Esophagus muscularis mucosa (tissue), 3 donors: ENCODE measurements at regions not wholly inside any gene's neighbourhood (a gene's known extent, or its start where the extent isn't known, plus 50 kb on each side); places are given as distances from the start of the nearest gene placed in this dataset.

ENCODE experiments used
- CTCF ChIP-seq, 3 experiments: fragments of 200-600 bp in 2 of 3; fragments of 450-650 bp in 1 of 3; sonication (generic) in 2 of 3; IDR thresholded peaks; one replicate each; pipeline ENCODE4 v1.5.1; 2017 to 2019; ENCODE audit warnings: antibody characterized with exemption in 3 of 3, mild to moderate bottlenecking in 2 of 3, moderate library complexity in 1 of 3
- POLR2A ChIP-seq: fragments of 450-650 bp; IDR thresholded peaks from one replicate; pipeline ENCODE4 v1.6.1; 2017; ENCODE audit warnings: antibody characterized with exemption, moderate library complexity, mild to moderate bottlenecking, low read depth
- POLR2AphosphoS5 ChIP-seq, 2 donors: sonication (generic); formaldehyde crosslinking; IDR thresholded peaks; one replicate each; pipeline ENCODE4 v1.6.1; 2017; ENCODE audit warnings: antibody characterized with exemption in 2 of 2

DNA sequence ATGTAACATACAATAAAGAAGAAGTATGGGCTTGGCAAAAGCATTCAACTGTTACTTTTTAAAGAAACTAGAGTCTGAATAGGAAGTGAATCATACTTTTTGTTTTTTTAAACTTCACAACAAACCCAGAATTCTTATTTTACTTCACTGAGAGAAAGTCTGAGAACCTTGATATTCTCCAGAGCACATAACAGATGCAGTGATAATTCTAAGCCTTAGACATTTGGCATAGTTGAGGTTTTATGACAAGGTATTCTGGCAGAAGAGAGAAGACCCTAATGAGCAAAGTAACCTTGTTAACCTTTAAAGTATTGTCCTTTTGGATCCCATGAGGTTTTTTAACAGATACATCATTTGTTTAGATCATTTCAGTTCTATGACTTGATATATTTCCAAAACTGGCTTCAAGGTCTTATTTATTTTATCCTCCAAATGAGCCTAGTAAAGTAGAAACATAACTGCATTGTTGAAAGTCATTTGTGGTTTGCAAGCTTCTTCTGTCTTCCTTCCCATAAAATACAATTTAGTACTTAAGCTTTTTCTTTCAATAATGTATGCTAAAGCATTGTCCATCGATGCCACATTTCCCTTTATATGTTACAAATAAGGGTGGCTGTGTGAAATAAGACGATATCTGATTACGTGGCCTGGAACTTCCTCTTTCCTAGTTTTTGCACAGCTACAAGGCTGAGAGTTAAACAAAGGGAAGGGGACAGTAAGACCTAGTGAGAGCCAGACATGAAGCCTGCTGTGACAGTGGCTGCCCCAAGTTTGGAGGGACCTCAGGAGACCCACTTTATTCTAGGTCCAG is 86.1 kb upstream of the ITPRID2 start:
- TF ChIP-seq CTCF (IDR thresholded peaks at IDR 0.05) = no peak
- TF ChIP-seq POLR2A = no peak
- no peak for TF ChIP-seq POLR2AphosphoS5 (IDR thresholded peaks at IDR 0.05)
